HG02798 (cell line): ENCODE measurements at regions not wholly inside any gene's neighbourhood (a gene's known extent, or its start where the extent isn't known, plus 50 kb on each side); places are given as distances from the start of the nearest gene placed in this dataset.

ENCODE experiments used
- ATAC-seq: cut with Tn5 transposase; IDR thresholded peaks from one replicate; pipeline ENCODE4 v1.9.1; 2021; ENCODE audit warnings: mild to moderate bottlenecking; ENCODE audit not compliant: unreplicated experiment, poor library complexity

- ATAC-seq: no peak
Measured at GRCh38 chr5:171623107-171623506, 162.5 kb upstream of the SMIM23 start.

- ATAC-seq: no peak
Measured at GRCh38 chr5:171623551-171624097, 162.0 kb upstream of the SMIM23 start.

DNA sequence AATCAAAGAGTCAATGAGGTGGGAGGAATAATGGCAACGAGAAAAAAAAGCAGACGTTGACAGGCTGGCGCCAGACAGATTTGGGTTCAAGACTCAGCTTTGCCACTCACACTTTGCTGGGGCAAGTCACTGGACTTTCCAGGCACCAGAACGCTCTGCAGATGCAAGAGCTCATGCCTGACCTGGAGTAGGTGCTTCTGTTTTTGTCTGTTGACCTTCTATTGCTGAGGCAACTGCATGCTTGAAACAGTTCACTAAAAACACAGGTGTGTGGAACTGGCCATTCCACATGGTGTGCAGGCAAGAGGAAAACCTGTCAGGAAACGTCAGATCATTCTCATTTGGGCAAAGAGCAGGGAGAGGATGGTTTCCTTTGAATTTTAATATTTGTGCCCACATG is 161.2 kb upstream of the SMIM23 start:
- ATAC-seq: no peak

GRCh38 chr5:171625646-171626045 is 160.0 kb upstream of the SMIM23 start:
- no peak for ATAC-seq

- no peak for ATAC-seq
Measured at GRCh38 chr5:171627936-171628632, 157.5 kb upstream of the SMIM23 start.

- ATAC-seq: no peak
Measured at GRCh38 chr5:171628633-171628974, 157.0 kb upstream of the SMIM23 start.

- ATAC-seq: no peak
Measured at GRCh38 chr5:171629221-171629620, 156.4 kb upstream of the SMIM23 start.

DNA sequence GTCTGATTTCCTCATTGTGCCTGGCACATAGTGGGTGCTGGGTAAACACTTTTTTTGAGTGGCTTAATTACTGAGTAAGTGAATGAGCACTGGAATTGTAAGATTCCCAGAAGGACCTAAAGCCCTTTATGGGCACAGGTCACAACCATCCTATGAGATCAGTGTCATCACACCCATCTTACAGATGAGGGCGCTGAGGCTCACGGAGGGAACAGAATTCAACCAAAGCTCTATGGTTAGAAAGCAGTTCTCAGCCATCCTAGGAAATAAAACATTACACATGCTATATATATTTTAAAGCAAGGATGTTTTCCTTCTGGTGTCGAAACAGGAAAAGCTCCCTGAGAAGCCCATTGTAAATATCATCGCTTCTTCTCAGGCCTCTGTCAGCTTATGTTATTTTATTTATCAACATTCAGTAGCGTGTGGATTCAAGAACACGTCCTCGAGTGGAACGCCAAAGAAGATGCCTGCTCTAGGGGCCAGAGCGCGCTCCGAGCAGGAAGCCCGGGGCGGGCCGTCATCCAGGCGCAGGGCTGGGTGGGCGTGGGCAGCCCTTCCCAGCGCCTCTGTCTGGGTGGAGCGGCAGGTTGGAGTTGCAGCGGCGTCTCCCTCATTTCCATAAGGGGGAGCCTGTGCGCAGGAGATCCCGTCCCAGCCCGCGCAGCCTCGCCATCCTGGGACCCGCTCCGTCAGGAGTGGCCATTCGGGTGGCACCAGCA is 155.8 kb upstream of the SMIM23 start:
- no peak for ATAC-seq

- no peak for ATAC-seq
Measured at GRCh38 chr5:171630350-171631065, 155.1 kb upstream of the SMIM23 start.

GRCh38 chr5:171632616-171633015 is 153.0 kb upstream of the SMIM23 start:
- no peak for ATAC-seq

- no peak for ATAC-seq
Measured at GRCh38 chr5:171633776-171634470, 151.7 kb upstream of the SMIM23 start.

GRCh38 chr5:171634511-171634910 is 151.1 kb upstream of the SMIM23 start:
- no peak for ATAC-seq

DNA sequence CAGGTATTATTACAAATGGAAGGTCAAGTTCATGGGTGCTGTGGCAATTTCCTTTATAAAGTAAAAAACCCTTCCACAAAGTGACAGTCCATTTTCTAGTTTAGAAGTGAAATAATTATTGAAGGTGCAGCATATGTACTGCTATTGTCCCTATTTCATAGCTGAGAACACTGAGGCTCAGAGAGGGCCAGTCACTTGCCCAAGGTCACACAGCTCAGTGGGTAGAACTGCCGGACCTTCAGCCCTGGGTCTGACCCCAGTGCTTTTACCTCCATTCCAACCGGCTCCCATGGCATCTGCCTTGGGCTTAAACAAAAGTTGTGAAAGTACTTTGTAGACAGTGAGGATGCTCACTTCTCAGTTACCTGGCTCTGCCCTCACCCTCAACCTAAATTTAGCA is 150.6 kb upstream of the SMIM23 start:
- ATAC-seq: no peak

GRCh38 chr5:171635561-171636245 is 149.9 kb upstream of the SMIM23 start:
- ATAC-seq: no peak

DNA sequence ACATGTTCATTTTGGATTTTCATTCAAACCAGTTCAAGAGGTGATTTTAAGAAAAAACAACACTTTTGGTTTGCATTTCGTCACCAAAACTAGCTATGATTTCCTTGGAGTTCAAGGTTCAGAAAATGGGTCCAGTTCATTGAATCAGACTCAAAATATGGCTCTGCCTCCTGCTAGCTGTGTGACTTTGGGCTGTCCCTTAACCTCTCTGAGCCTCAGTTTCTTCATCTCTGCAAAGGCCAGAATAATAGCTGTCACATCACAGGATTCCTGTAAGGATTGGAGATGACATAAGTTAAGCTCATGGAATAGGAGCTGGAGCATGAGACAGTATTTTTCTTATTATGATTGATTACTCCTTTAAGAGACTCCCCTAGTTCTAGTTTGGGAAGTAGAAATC is 147.8 kb upstream of the SMIM23 start:
- ATAC-seq: no peak

- no peak for ATAC-seq
Measured at GRCh38 chr5:171639205-171639621, 146.4 kb upstream of the SMIM23 start.

GRCh38 chr5:171639966-171640365 is 145.7 kb upstream of the SMIM23 start:
- ATAC-seq: no peak

DNA sequence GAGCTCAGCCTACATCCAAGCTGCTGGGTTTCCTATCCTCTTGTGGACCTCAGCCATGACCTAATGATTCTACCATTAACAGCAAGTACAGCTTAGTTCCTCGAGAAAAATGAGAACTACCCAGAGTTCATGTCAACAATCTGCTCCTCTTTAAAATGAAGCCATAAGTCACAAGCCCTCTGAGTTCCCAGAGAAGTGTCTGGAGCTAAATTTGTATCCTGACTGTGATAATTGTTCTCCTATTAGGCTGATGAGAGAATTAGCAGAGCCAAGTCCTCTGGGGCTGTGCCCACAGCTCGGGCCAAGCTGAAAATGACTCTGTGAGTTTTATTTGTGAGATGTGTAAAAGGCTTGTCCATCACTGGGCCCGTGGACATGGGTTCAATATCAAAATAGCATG is 145.1 kb upstream of the SMIM23 start:
- ATAC-seq: no peak

DNA sequence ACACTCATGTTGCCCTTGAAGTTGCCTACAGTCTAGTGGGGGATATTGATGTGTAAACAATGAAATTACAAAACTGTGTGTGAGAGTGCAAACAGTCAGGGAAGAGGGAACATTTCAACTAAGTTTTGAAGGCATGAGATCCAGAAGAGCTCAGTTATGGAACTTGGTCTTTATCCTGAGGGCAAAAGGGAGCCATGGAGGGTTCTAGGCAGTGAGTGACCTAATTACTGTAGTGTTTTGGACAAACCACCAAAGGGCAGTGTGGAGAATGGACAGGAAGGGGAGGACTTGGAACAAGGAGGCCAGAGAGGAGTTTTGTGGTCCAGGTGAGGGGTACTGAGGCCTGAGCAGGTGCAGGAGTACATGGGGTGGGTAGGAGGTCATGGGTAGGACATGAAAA is 143.7 kb upstream of the SMIM23 start:
- ATAC-seq: no peak

DNA sequence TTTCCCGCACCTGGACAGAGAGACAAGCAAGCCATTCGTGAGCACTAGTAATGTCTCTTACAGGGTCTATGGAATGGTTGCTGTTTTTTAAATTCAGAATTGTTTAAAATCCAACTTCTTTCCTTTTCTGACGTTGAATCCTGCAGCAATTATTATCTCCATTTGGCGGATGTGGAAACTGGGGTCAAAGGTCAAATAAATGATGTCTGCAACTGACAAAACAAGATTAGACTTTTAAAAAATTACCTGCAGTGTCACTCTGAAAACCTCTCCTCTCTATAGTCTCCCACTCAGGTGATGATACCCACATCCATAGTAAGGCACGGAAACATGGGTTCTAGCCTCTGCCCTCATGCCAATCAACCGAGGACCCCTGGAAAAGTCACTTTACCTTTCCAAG is 142.7 kb upstream of the SMIM23 start:
- no peak for ATAC-seq
